OCI-LY3 (cell line): ENCODE measurements at regions not wholly inside any gene's neighbourhood (a gene's known extent, or its start where the extent isn't known, plus 50 kb on each side); places are given as distances from the start of the nearest gene placed in this dataset.
A peak's percentile ranks its signal among the peaks of the same experiment; 100 is the strongest.
"Not testable (repeated sequence)": the region's sequence is repeated elsewhere in the genome, so short reads cannot be mapped to it uniquely, and the experiment has no call there.

Experiments used
- H2AFZ ChIP-seq: fragments of 200-600, 300-600 bp; shearing (Covaris generic); 2 replicates; pipeline ENCODE4 v1.6.0; 2014; ENCODE audit warnings: antibody characterized with exemption, low read depth, low read length
- H3K27ac ChIP-seq: fragments of 200-600, 300-600 bp; sonication (generic); 2 replicates; pipeline ENCODE4 v1.5.1; 2014; ENCODE audit warnings: mild to moderate bottlenecking, low read length, moderate library complexity, mixed read lengths
- H3K27me3 ChIP-seq: fragments of 200-600, 300-600 bp; sonication (generic); 2 replicates; pipeline ENCODE4 v1.6.1; 2014; ENCODE audit warnings: low read depth, low read length, mixed read lengths
- H3K36me3 ChIP-seq: fragments of 200-600, 300-600 bp; sonication (generic); replicated peaks from 2 replicates; pipeline ENCODE3; 2014; ENCODE audit warnings: low read depth, low read length, mixed read lengths
- H3K4me1 ChIP-seq: fragments of 300-600, 200-600 bp; sonication (generic); 2 replicates; pipeline ENCODE4 v1.6.1; 2014; ENCODE audit warnings: low read length, mixed read lengths
- H3K4me2 ChIP-seq: fragments of 200-600, 300-600 bp; sonication (generic); 2 replicates; pipeline ENCODE4 v1.6.1; 2014; ENCODE audit warnings: low read length, mixed read lengths
- H3K4me3 ChIP-seq: fragments of 300-600, 200-600 bp; sonication (generic); 2 replicates; pipeline ENCODE4 v1.5.1; 2014; ENCODE audit warnings: antibody characterized with exemption, mild to moderate bottlenecking, low read length, moderate library complexity
- H3K79me2 ChIP-seq: fragments of 300-600, 200-600 bp; shearing (Covaris generic); 2 replicates; pipeline ENCODE4 v1.6.1; 2014; ENCODE audit warnings: mild to moderate bottlenecking, low read length, mixed read lengths
- H3K9ac ChIP-seq: fragments of 300-600, 200-600 bp; shearing (Covaris generic); 2 replicates; pipeline ENCODE4 v1.6.0; 2014; ENCODE audit warnings: mild to moderate bottlenecking, low read length, moderate library complexity
- H3K9me3 ChIP-seq: fragments of 200-600, 300-600 bp; shearing (Covaris generic); 2 replicates; pipeline ENCODE4 v1.6.1; 2014; ENCODE audit warnings: low read length, mixed read lengths; ENCODE audit not compliant: insufficient read depth
- H4K20me1 ChIP-seq: fragments of 200-600, 300-600 bp; sonication (generic); 2 replicates; pipeline ENCODE4 v1.6.1; 2016; ENCODE audit warnings: low read length, mixed read lengths; ENCODE audit not compliant: insufficient read depth
- CTCF ChIP-seq: fragments of 200-600, 300-600 bp; sonication (generic); IDR thresholded peaks from 2 replicates; pipeline ENCODE4 v1.5.1; 2014; ENCODE audit warnings: antibody characterized with exemption, low read length, low read depth
- EZH2phosphoT487 ChIP-seq: fragments of 200-600 bp; shearing (Covaris generic); IDR thresholded peaks from 2 replicates; pipeline ENCODE4 v1.6.1; 2018; ENCODE audit warnings: antibody characterized with exemption, mixed run types, low read depth

DNA sequence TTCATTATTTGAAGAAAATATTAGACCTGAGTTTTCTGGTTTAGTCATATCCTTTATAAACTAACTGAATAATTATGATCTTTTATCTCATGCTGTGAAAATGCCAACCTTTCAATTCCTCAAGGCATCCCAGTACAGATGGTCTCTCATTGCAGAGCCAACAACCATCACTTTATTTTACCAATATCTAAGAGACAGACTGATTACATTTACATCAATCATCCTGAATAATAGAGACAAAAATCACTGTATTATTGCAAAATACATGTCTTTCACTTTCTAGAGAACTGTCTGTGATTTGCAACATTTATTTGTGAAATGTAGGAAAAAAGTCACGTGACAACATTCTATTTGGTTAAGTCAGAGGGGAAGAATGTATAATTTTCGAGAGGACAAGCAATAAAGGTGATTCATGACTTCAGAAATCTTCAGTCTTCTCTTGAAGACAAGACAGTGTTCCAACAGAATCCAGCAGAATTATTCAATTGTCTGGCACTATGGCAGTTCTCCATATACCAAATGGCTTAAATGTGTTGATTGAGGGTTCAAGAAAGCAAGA lies 503.6 kb upstream of the SYT4 start:
- TF ChIP-seq EZH2phosphoT487 (no peak), CTCF (no peak)
- H3K36me3 ChIP-seq, result no peaks in the 10 kb centered on the region
- H3K9ac ChIP-seq, result no peak overlapping the region
- no peak overlapping the region for H3K4me2 ChIP-seq
- H2AFZ ChIP-seq, result 0 out of 2 replicates have a peak overlapping the region, but pooled peaks have one; percentile 7
- H3K4me1 ChIP-seq, result no peaks in the 10 kb centered on the region
- H3K79me2 ChIP-seq, result no peaks in the 10 kb centered on the region
- no peaks in the 10 kb centered on the region for H3K27me3 ChIP-seq
- H3K4me3 ChIP-seq, result no peak overlapping the region
- no peaks in the 10 kb centered on the region for H3K9me3 ChIP-seq
- no peak overlapping the region for H3K27ac ChIP-seq
- no peaks in the 10 kb centered on the region for H4K20me1 ChIP-seq

DNA sequence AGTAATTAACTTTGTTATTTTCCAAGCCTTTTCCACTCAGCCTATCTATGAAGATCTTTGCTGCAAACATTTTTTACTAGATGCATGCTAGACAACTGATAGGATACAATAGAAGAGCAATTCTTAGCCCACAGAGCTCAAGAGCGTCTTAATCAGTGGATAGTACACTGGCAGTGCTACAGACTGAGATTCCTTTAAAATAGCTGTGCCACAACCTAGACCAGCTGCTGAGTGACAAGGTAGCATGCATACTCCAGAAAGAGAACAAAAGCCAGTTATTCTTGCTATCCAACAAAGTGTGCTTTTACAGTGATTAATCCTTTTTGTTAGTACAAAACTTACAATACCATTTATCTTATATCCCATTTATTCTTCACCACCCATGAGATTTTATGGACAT lies 507.9 kb upstream of the SYT4 start:
- no peaks in the 10 kb centered on the region for H3K36me3 ChIP-seq
- H3K9ac ChIP-seq, result no peak overlapping the region
- no peaks in the 10 kb centered on the region for H3K27me3 ChIP-seq
- no peak overlapping the region for H3K4me3 ChIP-seq
- no peaks in the 10 kb centered on the region for H3K4me1 ChIP-seq
- H3K27ac ChIP-seq, result no peak overlapping the region
- no peaks in the 10 kb centered on the region for H3K79me2 ChIP-seq
- H3K4me2 ChIP-seq, result no peak overlapping the region
- H3K9me3 ChIP-seq, result no peaks in the 10 kb centered on the region
- H4K20me1 ChIP-seq, result no peaks in the 10 kb centered on the region
- TF ChIP-seq CTCF (no peak), EZH2phosphoT487 (no peak)
- no peak overlapping the region for H2AFZ ChIP-seq

DNA sequence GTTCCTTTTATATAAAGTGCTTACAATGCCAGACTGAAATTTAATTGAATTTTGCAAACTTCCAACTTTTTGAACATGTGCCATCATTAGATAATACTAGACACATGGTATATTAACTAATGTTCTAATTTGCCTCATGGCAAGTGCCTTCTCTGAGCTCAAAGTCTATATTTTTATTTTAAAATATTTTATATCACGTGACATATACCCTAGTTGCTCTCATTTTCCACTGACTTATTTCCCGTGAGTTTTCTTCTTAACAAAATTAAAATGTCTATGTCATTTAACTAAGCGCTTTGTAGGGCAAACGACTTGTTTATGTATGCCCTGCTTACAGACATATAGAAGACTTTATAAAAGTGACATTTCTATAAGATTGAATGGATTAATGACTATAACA lies 509.6 kb upstream of the SYT4 start:
- Histone ChIP-seq H3K4me1 (no peaks in the 10 kb centered on the region), H3K27ac (no peak overlapping the region), H3K36me3 (no peaks in the 10 kb centered on the region), H2AFZ (no peak overlapping the region), H3K9me3 (no peaks in the 10 kb centered on the region), H3K27me3 (no peaks in the 10 kb centered on the region), H3K4me3 (no peak overlapping the region), H3K9ac (no peak overlapping the region), H3K4me2 (no peak overlapping the region), H4K20me1 (no peaks in the 10 kb centered on the region), H3K79me2 (no peaks in the 10 kb centered on the region)
- TF ChIP-seq EZH2phosphoT487 (no peak), CTCF (no peak)

- not testable (repeated sequence) for H3K9ac ChIP-seq, H3K9me3 ChIP-seq, H3K36me3 ChIP-seq, H4K20me1 ChIP-seq, H3K27ac ChIP-seq, H2AFZ ChIP-seq, H3K4me3 ChIP-seq, H3K27me3 ChIP-seq, H3K4me2 ChIP-seq, H3K79me2 ChIP-seq, H3K4me1 ChIP-seq
These were observed 510.4 kb upstream of the SYT4 start for GRCh38 chr18:43787721-43788120.
